Neural cell (in vitro differentiated cells): ENCODE measurements at regions not wholly inside any gene's neighbourhood (a gene's known extent, or its start where the extent isn't known, plus 50 kb on each side); places are given as distances from the start of the nearest gene placed in this dataset.

Source experiments
- CTCF ChIP-seq: fragments of 450-650 bp; IDR thresholded peaks from 2 replicates; pipeline ENCODE4 v1.5.1; 2014; ENCODE audit warnings: antibody characterized with exemption, mild to moderate bottlenecking, moderate library complexity; ENCODE audit not compliant: poor library complexity, severe bottlenecking
- POLR2AphosphoS5 ChIP-seq: IDR thresholded peaks from 2 replicates; pipeline ENCODE4 v1.6.1; 2012
- REST ChIP-seq: IDR thresholded peaks from 2 replicates; pipeline ENCODE4 v1.6.1; 2012; ENCODE audit warnings: borderline replicate concordance
- TAF1 ChIP-seq: IDR thresholded peaks from 2 replicates; pipeline ENCODE4 v1.6.1; 2012; ENCODE audit warnings: low read depth

GRCh38 chr12:107493666-107494065, 191.9 kb upstream of the PWP1 start:
- no peak for TF ChIP-seq POLR2AphosphoS5
- TF ChIP-seq TAF1: no peak
- no peak for TF ChIP-seq CTCF
- TF ChIP-seq REST: no peak
